HS-27A (cell line): ENCODE measurements at regions not wholly inside any gene's neighbourhood (a gene's known extent, or its start where the extent isn't known, plus 50 kb on each side); places are given as distances from the start of the nearest gene placed in this dataset.

ENCODE experiments used
- DNase-seq: peaks from one replicate; pipeline ENCODE4 v3.0.0-alpha.2; 2012; ENCODE audit warnings: low read depth, missing footprints

- no peak for DNase-seq
Measured at GRCh38 chr3:117665296-117665695, 955.7 kb downstream of the TUSC7 start.

- no peak for DNase-seq
Measured at GRCh38 chr3:117666325-117666724, 956.7 kb downstream of the TUSC7 start.

GRCh38 chr3:117666812-117667211 lies 957.2 kb downstream of the TUSC7 start:
- no peak for DNase-seq

- no peak for DNase-seq
Measured at GRCh38 chr3:117669774-117670173, 960.2 kb downstream of the TUSC7 start.

- DNase-seq = no peak
Measured at GRCh38 chr3:117671722-117672318, 962.2 kb downstream of the TUSC7 start.

- DNase-seq = no peak
Measured at GRCh38 chr3:117674321-117674720, 964.7 kb downstream of the TUSC7 start.

- no peak for DNase-seq
Measured at GRCh38 chr3:117681619-117682018, 972.0 kb downstream of the TUSC7 start.

- no peak for DNase-seq
Measured at GRCh38 chr3:117687096-117687495, 977.5 kb downstream of the TUSC7 start.

GRCh38 chr3:117688583-117688982 lies 979.0 kb downstream of the TUSC7 start:
- no peak for DNase-seq

GRCh38 chr3:117691526-117691925 lies 981.9 kb downstream of the TUSC7 start:
- no peak for DNase-seq

GRCh38 chr3:117692416-117692995 lies 982.9 kb downstream of the TUSC7 start:
- no peak for DNase-seq

- DNase-seq = no peak
Measured at GRCh38 chr3:117695321-117695720, 985.7 kb downstream of the TUSC7 start.

- DNase-seq = no peak
Measured at GRCh38 chr3:117695871-117696645, 986.5 kb downstream of the TUSC7 start.

- DNase-seq = no peak
Measured at GRCh38 chr3:117696851-117697407, 987.4 kb downstream of the TUSC7 start.

- no peak for DNase-seq
Measured at GRCh38 chr3:117699058-117699457, 989.5 kb downstream of the TUSC7 start.

- no peak for DNase-seq
Measured at GRCh38 chr3:117700573-117701360, 991.2 kb downstream of the TUSC7 start.

- DNase-seq = no peak
Measured at GRCh38 chr3:117705011-117705410, 995.4 kb downstream of the TUSC7 start.

GRCh38 chr3:117706037-117706436 lies 996.5 kb downstream of the TUSC7 start:
- DNase-seq = no peak

GRCh38 chr3:117706756-117707155 lies 997.2 kb downstream of the TUSC7 start:
- no peak for DNase-seq

GRCh38 chr3:117708601-117709000 lies 999.0 kb downstream of the TUSC7 start:
- DNase-seq = no peak

GRCh38 chr3:117709108-117709507 lies 999.5 kb downstream of the TUSC7 start:
- no peak for DNase-seq

- DNase-seq = no peak
Measured at GRCh38 chr3:117710501-117710900, 1000.9 kb downstream of the TUSC7 start.
